Embryonic facial prominence (tissue), 1 donor: ENCODE measurements at regions not wholly inside any gene's neighbourhood (a gene's known extent, or its start where the extent isn't known, plus 50 kb on each side); places are given as distances from the start of the nearest gene placed in this dataset.

Experiments
- DNase-seq: peaks from one replicate; pipeline ENCODE4 v3.0.0-alpha.2; 2016; ENCODE audit errors: extremely low spot score

- DNase-seq, result no peak
These were observed 131.4 kb downstream of the EDN1 start for GRCh38 chr6:12421596-12421995.

GRCh38 chr6:12422848-12423247 lies 132.7 kb downstream of the EDN1 start:
- no peak for DNase-seq

GRCh38 chr6:12423832-12424231 lies 133.7 kb downstream of the EDN1 start:
- peak; percentile 26 for DNase-seq

- DNase-seq, result no peak
These were observed 136.0 kb downstream of the EDN1 start for GRCh38 chr6:12426121-12426520.

- no peak for DNase-seq
These were observed 140.9 kb downstream of the EDN1 start for GRCh38 chr6:12431023-12431422.

- DNase-seq, result no peak
These were observed 146.1 kb downstream of the EDN1 start for GRCh38 chr6:12436224-12436623.

GRCh38 chr6:12436683-12437082 lies 146.5 kb downstream of the EDN1 start:
- no peak for DNase-seq

GRCh38 chr6:12439296-12439695 lies 149.1 kb downstream of the EDN1 start:
- DNase-seq, result no peak

GRCh38 chr6:12440981-12441380 lies 150.8 kb downstream of the EDN1 start:
- DNase-seq, result no peak

GRCh38 chr6:12442455-12442854 lies 152.3 kb downstream of the EDN1 start:
- no peak for DNase-seq

GRCh38 chr6:12446394-12446793 lies 156.2 kb downstream of the EDN1 start:
- DNase-seq, result no peak

GRCh38 chr6:12449447-12449846 lies 159.3 kb downstream of the EDN1 start:
- DNase-seq, result no peak

GRCh38 chr6:12450467-12450866 lies 160.3 kb downstream of the EDN1 start:
- no peak for DNase-seq

- DNase-seq, result no peak
These were observed 166.2 kb downstream of the EDN1 start for GRCh38 chr6:12456343-12456742.

- DNase-seq, result no peak
These were observed 166.9 kb downstream of the EDN1 start for GRCh38 chr6:12457094-12457493.

GRCh38 chr6:12458558-12458957 lies 168.4 kb downstream of the EDN1 start:
- DNase-seq, result no peak

GRCh38 chr6:12459945-12460661 lies 169.9 kb downstream of the EDN1 start:
- peak; percentile 16 for DNase-seq

- DNase-seq, result no peak
These were observed 177.8 kb downstream of the EDN1 start for GRCh38 chr6:12467706-12468670.

GRCh38 chr6:12472601-12473038 lies 182.5 kb downstream of the EDN1 start:
- no peak for DNase-seq

GRCh38 chr6:12473494-12473893 lies 183.3 kb downstream of the EDN1 start:
- no peak for DNase-seq

GRCh38 chr6:12474167-12475140 lies 184.3 kb downstream of the EDN1 start:
- DNase-seq, result no peak

- no peak for DNase-seq
These were observed 186.3 kb downstream of the EDN1 start for GRCh38 chr6:12476484-12476883.
